NCI-H1417 treated with DMSO at 0.1 percent for 48 hours (cell line): ENCODE measurements at regions not wholly inside any gene's neighbourhood (a gene's known extent, or its start where the extent isn't known, plus 50 kb on each side); places are given as distances from the start of the nearest gene placed in this dataset.
"Not testable (repeated sequence)": the region's sequence is repeated elsewhere in the genome, so short reads cannot be mapped to it uniquely, and the experiment has no call there.

Experiments
- DNase-seq: peaks from one replicate; lab custom pipeline; 2025; lab: John Stamatoyannopoulos, UW

DNA sequence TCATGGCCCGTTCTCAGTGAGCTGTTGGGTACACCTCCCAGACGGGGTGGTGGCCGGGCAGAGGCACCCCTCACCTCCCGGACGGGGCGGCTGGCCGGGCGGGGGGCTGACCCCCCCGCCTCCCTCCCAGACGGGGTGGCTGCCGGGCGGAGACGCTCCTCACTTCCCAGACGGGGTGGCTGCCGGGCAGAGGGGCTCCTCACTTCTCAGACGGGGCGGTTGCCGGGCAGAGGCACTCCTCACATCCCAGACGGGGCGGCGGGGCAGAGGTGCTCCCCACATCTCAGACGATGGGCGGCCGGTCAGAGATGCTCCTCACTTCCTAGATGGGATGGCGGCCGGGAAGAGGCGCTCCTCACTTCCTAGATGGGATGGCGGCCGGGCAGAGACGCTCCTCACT, 129.7 kb upstream of the DAAM1 start:
- not testable (repeated sequence) for DNase-seq

DNA sequence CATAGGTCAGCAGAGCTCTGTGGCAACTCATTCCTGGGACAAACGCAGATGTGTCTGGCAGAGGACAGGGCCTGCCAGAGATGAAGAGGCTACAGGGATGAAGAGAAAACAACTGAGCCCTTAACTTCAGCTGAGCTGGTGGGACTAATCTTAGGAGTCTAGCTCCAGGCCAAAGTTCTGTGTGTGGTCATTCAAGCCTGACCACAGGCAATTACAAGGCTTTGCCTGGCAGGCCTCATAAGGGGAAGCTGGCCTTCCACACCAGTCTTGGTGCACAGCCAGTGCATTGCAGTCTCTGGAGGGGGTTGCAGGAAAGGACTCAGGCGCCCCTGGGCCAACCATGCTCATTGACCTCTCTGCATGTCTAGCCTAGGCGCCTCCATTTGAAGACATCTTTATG, 127.6 kb upstream of the DAAM1 start:
- DNase-seq = no peak

DNA sequence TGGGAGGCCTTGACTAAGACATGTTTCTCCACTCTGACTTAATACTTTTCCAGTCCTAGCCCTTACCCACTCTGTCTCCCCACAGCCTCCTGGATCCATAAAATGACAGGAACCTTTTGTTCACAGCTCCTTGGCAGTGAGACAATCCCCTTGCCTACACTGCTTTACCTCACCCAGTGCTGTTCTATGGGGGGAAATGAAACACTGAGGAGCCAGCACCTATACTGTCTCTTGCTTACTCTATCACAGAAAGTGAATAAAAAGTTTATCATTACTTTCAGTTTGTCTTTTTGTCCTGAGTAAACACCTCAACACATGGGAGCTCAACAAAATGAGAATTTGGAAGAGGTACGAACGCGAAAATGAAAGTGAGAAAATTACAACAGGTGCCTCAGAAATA, 127.2 kb upstream of the DAAM1 start:
- no peak for DNase-seq

DNA sequence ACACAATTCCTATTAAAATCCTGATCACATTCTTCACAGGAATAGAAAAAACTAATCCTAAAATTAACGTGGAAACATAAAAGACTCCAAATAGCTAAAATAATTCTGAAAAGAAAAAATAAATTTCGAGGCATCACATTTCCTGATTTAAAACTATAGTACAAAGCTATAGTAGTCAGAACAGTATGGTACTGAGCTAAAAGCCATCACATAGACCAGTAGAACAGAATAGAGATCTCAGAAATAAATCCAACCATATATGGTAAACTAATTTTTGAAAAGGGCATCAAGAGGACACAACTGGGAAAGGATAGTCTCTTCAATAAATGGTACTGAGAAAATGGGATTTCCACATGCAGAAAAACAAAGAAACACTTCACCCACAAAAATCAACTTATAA, 125.2 kb upstream of the DAAM1 start:
- no peak for DNase-seq

DNA sequence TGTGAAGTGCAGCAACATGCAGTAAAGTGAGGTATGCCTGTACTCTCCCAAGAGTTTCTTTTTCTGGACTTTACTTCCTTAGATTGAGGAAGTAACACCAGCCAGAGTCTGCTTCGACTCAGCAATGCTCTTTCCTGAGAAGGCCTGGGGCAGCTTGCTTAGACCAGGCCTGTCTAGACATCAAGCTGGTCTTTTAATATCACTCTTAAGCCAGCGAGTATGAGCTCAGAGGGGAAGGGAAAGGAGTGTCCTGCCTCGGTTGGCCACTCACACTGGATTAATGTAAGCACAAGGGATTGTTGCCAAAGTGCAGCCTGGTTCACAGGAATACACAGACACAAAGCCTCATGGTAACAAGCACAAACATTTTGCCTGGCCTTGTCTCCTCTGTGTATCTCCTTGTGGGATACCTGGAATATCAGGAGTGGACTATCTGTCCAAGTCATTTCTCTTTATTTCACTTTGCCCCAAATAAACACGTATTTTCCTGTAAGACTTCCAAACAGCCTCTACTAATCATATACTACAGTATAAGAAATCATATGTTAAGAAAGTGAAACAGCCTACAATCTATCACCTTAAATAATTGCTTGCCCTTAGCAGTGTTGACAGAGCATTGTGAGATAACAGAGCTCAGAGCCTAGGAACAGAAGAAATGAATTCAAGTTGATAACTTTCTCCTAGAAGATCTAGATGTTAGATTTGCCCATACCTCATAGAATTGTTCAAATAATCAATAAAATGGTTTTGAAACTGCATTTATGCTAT, 121.2 kb upstream of the DAAM1 start:
- no peak for DNase-seq

DNA sequence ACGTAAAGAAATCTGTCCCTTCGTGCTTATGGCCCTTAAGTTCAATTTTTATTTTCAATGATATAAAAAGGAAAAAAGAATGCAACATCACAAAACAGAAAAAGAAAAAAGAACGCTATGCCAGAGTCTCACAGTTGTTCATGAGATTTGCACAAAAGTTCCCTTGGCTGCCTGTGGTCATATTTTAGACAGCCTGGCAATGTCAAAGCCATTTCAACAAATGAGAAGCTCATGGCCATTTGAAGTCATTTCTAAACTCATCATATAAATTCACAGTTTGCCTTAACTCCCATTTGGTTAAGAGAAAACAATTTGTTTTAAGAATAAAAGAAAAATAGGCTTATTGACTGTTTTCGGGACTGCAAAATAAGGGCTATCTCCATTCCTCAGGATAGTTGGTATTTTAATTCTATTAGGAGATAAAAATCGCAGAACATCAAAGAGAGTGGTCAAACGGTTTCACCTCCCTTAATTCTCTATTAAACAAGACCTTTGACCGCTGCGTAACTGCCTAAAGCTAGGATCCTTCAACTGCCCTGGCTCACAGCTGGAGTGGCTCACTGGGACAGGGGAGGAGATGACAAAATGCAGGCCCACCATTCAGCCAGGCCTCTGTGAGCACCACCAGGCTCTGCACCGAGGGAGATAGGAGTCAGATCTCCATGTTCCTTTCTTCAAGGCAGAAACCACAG, 119.2 kb upstream of the DAAM1 start:
- no peak for DNase-seq

DNA sequence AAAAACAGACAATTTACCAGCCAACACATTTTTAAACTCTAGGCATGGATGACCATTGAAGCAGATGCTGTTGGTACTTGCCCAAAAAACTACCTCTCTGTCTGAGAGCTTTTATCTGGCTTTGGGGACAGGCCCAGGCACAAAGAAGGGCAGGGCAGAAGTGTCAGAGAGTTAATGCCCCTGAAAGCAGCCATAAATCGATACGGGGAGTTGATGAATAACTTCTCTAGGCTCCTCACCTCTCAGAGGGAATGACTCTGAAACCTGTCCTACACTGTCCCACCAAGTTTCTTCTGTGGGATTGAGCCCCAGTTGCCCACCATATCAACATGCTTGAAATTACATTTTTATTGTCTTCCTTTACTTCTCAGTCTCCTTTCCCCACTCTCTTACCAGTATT, 113.0 kb upstream of the DAAM1 start:
- DNase-seq = no peak

DNA sequence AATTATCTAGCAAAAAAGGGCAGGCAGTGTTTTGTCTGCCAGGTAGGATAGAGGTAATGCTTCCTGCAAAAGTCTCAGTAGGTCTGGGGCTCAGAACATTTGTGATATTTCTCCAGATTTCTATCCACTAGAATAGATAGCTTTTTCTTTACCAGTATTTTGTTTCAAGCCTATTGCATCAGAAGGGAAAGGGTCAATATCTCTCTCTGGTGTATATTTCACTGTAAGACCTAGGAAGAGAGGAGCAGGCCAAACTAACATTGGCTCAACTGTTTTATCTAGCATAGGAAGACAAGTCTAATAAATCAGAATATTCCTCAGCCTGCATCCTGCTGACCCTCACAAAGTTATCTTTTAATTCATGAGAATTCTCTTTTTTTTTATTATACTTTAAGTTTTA, 106.7 kb upstream of the DAAM1 start:
- no peak for DNase-seq

DNA sequence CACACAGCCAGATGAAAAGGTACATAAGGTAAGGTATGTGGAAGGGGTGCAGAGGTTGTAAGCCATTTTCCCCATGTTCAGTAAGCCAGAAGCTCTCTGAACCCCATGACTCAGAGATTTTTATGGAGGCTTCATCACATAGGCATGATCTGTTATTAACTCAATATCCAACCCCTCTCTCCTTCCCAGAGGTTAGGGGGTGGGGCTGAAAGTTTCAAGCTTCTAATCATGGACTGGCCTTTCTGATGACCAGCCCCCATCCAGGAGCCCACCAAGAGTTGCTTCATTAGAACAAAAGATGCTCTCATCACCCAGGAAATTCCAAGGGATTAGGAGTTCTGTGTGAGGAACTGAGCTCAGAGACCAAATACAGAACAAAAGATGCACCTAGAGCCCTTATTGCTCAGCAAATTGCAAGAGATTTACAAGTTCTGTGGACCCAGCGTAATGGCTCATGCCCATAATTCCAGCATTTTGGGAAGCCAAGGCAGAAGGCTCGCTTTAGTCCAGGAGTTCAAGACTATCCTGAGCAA, 103.2 kb upstream of the DAAM1 start:
- DNase-seq = no peak

DNA sequence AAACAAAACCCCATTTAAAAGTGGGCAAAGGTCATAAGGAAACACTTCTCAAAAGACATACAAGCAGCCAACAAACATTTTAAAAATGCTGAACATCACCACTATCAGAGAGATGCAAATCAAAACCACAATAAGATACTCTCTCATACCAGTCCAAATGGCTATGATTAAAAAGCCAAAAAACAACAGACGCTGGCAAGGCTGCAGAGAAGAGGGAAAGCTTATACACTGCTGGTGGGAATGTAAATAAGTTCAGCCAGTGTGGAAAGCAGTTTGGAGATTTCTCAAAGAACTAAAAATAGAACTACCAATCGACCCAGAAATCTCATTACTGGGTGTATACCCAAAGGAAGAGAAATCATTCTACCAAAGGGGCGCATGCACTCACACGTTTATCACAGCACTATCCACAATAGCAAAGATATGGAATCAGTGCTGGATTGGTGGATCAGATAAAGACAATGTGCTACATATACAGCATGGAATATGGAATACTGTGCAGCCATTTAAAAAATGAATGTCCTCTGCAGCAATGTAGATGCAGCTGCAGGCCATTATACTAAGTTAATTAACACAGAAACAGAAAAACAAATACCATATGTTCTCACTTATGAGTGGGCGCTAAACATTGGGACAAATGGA, 102.1 kb upstream of the DAAM1 start:
- no peak for DNase-seq

DNA sequence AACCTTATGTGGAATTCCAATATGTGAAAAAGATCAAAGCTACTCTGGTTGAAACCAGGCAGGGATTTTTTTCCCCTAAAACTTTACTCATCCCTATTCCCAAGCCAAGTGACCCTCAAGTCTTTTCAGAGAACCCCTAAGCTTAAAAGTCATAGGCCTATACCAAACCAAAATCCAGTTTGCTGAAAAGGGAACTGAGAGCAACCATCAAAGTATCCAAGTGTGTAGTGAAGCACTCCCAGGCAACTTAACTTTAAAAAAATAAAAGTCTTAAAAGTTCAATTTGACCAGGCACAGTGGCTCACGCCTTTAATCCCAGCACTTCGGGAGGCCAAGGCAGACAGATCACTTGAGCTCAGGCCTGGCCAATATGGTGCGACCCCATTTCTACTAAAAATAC, 101.2 kb upstream of the DAAM1 start:
- no peak for DNase-seq

DNA sequence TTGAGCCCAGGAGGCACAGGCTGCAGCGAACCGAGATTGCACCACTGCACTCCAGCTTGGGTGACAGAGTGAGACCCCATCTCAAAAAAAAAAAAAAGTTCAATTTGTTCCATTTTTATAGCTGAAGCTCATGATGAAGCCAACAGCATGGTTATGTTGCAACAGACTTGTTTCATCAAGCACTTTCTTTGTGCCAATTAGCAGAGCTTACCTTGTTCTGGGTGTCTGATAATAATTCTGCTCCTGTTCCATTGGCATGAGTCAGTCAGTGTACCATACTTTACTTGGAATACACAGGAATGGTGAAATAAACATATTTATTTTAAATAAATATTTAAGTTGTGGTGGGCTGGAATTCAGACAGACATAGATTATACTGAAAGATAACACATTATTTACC, 100.8 kb upstream of the DAAM1 start:
- DNase-seq = no peak

DNA sequence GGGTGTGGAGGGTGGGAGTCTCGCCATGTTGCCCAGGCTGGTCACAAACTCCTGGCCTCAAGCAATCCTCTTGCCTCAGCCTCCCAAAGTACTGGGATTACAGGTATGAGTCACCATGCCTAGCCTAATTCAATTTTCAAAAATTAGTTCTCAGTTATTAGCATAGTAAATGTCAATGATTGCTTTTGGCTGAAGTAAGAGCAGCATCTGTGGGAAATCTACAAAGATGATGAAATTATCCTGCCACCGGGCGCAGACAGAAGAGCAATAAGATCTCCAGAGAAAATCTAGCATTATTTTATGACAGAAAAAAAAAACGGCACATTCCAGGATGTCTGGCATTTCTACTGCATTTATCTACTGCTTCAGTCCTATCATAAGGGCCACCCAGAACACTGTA, 97.9 kb upstream of the DAAM1 start:
- DNase-seq = no peak

DNA sequence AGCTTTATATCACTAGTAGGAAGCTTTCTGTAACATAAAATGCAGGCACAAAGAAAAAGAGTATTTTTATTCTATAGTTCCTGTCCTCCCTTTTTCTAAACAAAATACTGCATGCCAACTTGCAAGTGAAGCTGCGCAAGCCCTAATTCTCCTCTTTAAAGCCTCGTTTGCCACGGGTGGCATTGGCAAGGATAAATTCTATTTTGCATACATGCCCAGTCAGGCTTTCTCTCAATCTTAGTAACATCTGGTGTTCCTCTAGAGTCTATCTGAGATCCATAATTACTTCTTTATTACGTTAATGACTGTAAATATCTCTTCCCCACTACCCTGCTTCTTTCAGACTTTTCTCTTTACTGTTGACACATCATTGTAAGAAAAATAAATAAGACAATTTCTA, 97.1 kb upstream of the DAAM1 start:
- no peak for DNase-seq

DNA sequence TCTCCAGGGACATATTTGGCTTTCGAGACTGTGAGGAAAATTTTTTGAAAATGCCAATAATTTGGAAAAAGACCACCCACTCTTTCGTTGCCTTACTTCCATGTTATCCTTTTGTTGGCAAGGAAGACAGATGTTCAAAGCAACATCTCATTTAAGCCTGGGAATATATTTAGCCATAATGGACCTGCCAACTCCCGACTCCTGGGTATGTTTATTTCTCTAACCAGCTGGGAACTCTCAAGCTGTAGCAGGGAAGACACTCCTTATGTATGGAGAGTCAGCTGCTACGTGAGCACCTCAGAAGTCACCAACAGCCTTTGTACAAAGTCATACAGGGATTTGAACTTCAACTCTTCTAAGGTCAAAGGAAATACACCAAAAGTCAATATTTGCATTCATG, 96.5 kb upstream of the DAAM1 start:
- DNase-seq = no peak

DNA sequence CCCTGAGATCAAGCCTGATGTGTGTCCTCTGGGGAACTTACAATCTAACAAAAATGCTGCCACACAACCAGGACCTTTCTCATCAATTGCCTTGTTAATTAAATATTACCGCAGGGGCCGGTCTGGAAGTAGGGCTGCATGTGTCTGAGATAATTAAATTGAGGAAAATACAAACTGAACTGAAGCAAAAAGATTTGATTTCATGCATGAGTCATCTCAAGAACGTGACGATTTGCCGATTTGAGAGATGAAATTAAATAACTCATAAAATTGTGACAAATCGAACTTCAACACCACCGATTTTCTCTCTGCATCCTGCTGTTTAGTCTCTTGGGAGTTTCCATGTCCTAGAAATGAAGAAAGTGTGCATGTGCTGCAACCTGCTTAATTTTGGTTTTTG, 94.6 kb upstream of the DAAM1 start:
- DNase-seq = no peak

DNA sequence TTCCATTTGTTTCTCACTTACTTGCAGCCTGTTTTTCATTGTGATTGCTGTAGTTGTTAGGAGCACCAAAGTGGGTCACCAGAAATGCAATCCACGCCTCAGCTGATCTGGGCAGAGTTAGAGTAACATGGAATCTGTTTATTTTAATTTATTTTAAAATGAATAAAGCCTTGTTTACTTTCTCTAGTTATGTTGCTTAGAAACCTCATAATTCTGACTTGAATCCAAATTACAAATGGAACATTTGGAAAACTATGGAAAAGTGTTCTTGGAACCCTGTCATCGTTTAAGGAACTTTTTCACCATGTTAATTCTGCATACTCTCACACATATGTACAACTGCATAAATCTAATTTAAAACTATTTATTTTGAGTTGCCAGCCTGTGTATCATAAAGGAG, 92.2 kb upstream of the DAAM1 start:
- DNase-seq = no peak

DNA sequence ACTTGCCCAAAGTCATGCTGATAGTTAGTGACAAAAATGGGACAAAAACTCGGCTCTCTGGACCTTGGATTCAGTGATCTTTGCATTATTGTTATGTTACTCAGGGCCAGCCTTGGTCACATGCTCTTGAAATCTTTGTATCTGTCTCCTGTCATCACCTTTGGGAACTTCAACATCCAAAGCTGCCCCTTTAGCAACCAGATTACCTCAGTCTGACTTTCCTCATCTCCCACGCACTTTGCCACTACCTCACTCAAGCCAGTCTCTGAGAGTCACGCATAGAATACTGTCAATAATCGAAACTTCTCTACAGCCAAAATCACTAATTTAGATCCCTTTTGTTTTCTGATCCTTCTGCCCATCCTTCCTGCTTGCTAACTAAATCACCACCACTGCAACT, 90.8 kb upstream of the DAAM1 start:
- DNase-seq = no peak

DNA sequence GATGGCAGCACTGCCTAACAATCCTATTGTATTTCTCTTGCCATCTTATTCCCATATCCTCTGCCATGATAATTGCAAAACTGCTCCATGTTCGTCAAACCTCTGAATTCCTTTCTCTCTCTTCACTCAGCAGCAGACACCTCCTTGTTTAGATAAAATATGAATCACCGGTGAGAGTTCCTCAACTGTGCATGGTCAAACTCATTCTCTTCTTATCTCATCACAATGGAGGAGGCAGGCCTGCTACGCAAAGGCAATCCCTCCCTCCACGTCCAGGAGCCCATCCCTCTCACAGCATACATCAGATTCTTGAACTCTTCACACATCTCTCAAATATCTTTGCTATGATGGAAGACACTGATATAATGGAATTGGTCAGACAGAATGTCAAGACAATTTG, 90.1 kb upstream of the DAAM1 start:
- DNase-seq = no peak

DNA sequence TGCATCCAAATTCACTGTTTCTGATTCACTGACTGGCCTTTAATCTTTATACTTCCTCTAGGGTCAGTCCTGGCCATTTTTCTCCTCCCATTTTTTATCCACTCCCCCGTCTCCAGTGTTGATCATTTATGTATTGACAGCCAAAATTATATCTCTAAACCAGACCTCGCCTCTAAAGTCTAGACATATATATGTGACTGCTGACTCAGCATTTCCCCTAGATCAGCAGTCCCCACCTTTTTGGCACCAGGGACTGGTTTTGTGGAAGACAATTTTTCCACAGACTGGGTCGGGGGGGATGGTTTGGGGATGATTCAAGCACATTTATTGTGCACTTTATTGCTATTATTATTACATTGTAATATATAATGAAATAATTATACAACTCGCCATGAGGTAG, 88.3 kb upstream of the DAAM1 start:
- DNase-seq = no peak

DNA sequence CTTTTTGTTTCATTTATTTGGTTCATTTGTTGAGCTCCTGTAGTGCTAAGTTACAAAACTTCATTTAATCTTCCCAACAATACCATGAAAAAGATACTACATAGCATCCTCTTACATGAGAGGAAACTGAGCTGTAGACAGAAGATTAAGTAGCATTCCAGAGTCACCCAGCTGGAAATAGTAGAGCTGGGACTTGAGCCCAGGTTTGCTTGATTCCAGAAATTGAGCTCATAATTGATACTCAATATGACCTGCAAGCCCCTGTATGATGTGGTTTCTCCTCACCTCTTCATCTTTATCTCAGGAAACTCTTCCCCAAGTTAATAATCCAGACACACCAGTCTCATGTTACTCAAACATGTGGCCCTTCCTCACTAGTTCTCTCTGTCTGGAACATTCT, 87.0 kb upstream of the DAAM1 start:
- no peak for DNase-seq

DNA sequence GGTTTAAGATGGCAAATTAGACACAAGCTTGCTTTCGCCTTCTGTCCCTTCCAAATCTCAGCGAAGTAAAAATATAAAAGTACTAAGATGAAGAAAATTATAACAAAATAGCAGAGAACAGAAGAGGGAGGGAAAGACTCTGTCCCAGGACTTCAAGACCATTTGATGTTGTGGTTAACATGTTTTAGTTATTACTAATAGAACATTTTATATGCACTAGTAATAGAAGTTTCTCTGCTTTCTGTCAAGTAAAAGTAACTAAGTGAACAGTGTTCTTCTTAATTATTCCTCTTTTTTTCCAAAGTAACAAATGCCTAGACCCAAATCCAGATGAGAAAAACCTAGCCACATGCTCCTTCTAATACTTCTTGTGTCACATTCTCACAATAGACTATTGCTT, 85.1 kb upstream of the DAAM1 start:
- DNase-seq = no peak

DNA sequence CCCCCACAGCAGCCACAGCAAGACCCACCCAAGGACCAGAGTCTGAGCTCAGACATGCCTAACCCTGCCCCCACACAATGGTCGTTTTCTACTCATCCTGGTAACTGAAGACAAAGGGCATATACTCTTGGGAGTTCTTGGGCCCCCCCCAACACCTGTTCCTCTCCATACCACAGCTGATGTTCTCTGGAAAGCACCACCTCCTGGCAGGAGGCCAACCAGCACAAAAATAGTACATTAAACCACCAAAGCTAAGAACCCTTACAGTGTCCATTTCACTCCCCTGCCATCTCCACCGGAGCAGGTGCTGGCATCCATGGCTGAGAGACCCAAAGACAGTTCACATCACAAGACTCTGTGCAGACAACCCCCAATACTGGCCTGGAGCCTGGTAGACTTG, 80.6 kb upstream of the DAAM1 start:
- no peak for DNase-seq
